GM21367 (cell line): ENCODE measurements at regions not wholly inside any gene's neighbourhood (a gene's known extent, or its start where the extent isn't known, plus 50 kb on each side); places are given as distances from the start of the nearest gene placed in this dataset.

Experiments used
- ATAC-seq: cut with Tn5 transposase; IDR thresholded peaks from one replicate; pipeline ENCODE4 v1.9.1; 2021; ENCODE audit not compliant: unreplicated experiment

DNA sequence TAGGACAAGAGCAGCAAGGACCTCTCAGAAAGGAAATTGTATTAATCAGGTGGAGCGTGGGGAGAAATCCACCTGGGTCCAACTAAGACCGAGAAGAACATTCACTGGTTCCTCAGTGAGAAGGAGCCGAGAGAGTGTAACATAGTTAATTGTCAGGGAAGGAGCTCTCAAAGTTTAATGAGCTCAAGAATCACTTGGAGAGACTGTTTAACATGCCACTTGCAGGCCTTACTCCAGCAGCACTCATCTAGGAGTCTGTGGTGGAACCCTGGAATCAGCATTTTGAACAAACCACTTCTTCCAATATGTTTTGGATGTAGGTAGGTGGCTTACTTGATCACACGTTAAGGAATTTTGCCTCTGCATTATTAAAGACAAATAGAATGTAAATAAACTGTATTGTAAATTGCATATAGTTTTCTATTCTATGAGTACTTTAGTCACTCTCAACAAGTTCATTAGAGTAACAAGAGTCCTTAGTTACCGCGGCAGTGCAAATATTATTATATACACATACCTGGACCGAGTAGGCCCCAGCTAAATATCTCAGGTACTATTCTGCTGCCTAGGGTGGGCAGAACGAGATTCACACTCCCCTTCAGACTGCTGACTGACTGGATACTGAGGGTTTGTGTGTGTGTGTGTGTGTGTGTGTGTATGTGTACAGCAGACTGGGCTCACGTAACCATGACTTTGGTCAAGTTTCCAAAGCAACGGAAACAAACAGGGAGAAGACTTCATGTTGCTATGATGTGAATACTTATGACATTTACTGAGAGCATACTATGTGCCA, 203.2 kb upstream of the USP24 start:
- no peak for ATAC-seq

DNA sequence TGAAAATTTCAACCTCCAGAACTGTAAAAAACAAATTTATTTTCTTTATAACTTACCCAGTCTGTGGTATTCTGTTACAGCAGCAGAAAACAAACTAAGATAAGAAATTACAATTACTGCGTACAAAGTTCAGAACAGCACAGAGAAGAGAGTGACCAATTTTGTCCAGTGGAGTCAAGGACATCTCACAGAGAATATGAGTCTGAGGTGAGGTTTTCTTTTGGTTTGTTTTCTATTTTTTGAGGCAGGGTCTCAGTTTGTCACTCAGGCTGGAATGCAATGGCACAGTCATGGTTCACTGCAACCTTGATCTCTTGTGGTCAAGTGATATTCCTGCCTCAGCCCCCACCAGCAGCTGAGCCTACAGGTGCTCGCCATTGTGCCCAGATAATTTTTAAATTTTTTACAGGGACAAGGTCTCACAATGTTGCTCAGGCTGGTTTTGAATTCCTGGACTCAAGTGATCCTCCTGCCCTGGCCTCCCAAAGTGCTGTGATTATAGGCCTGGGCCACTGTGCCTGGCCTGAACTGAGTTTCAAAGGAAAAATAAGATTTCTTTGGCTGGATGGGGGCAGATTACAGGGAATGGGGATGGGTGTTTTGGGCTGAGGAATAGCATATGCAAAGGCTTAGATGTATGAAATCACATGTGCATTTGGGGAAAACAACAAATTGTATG, 201.1 kb upstream of the USP24 start:
- no peak for ATAC-seq

- no peak for ATAC-seq
These were observed 198.1 kb upstream of the USP24 start for GRCh38 chr1:55413286-55413685.

DNA sequence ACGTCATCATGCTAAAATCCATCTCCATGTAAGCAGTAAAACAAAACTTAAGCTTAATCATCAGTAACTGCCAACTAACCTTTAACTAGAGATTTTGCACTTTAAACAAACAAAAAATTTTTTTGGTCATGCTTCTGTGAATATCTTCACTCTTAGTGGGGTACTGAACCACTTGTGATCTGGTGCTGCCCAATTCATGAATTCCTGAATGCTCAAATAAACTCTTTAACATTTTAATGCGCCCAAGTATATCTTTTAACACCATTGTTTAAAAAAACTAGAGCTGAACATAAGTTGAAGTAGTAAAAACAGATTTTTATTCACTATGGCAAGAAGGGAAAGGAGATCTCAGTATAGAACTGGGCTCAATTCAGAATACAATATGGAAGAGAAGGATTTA, 196.9 kb upstream of the USP24 start:
- no peak for ATAC-seq

DNA sequence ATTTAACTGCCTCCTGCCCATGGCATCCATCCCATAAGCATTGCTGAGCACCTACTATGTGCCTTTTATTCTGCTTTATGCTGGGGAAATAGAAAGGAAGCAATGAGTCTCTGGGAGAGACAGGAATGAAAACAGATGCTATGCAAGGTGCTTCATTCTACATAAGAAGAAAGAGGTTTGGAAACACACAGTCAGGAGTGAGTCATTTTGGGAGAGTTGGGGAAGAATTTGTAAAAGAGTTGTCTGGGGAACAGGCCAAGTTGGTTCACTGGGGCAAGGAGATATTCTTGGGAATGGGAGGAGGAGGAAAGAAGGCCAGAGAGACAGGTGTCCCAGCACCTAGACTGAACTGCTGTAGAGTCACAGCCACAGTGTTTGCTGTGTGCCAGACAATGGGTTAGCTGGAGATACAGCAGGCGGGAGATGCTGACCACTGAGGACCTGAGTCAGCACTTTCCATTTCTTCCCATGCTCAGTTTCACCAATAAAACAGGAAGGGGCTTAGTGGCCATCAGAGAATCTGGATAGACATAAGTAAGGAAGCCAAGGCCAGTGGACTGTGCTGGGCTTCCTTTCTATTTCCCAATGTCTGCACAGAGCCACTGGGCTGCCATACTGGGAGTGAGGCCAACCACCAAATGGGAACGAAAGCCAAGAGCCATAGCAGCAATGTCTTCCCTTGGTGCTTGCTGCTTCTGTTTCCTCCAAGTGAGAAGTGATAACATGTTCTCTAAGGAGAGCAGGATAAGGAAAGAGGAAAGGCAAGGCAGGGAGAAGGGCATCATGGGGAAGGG, 187.7 kb upstream of the USP24 start:
- ATAC-seq, result no peak

DNA sequence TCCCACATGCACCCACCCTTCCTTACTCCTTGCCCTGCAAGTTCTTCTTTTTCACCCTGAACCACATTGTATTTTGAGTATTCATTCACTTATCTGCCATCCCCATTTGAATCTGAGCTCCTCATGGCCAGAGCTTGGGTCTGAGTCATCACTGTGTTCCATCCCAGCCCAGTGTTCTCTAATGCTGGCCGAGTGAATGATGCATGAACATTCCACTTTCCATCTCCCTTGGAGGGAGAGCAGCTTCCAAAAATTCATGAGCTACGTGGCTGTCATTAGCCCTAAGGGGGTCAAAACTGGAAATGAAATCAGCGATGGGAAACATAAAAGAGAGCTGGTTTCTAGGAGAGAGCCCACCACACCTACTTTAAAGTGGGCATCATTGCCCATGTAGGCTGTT, 187.0 kb upstream of the USP24 start:
- no peak for ATAC-seq

- no peak for ATAC-seq
These were observed 185.3 kb upstream of the USP24 start for GRCh38 chr1:55400508-55400907.

- no peak for ATAC-seq
These were observed 184.2 kb upstream of the USP24 start for GRCh38 chr1:55399346-55399745.

- ATAC-seq, result no peak
These were observed 181.3 kb upstream of the USP24 start for GRCh38 chr1:55396381-55396891.

DNA sequence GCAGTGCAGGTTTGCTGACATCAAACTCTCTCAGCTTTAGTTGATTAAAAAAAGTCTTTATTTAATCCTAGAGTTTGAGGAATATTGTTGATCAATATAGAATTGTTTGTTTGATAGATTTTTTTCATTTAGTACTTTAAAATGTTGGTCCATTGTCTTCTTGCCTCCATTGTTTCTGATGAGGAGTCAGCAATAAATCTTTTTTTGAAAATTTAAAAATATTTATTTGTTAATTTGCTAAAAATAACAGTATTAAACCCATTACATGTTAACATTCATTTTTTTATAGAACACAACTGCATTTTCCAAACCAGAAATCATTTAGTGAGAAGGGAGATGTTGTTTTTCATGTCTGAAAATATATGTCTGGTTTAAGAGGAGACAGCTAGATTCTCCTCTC, 173.8 kb upstream of the USP24 start:
- no peak for ATAC-seq

GRCh38 chr1:55387145-55387544, 172.0 kb upstream of the USP24 start:
- no peak for ATAC-seq

GRCh38 chr1:55386456-55386855, 171.3 kb upstream of the USP24 start:
- ATAC-seq, result no peak

- no peak for ATAC-seq
These were observed 170.3 kb upstream of the USP24 start for GRCh38 chr1:55385402-55386018.

DNA sequence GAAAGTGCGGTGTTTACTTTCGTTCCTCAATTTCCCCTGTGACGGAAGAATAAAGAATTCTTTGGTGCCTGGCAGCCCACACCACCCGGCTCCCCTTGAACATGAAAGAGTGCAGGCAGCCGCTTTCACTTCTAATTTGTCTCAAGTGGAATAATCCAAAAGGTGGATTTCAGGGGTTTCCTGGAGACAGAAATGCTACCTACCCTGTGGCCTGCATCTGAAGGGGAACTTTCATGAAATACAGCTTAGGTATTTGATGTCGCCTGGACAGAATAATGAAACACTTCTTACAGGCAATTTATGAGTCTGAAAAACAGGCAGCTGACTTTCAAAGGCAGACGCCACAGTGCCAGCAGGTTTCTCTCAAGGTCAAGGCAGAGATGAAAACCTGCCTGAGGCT, 169.5 kb upstream of the USP24 start:
- no peak for ATAC-seq

- ATAC-seq, result no peak
These were observed 167.7 kb upstream of the USP24 start for GRCh38 chr1:55382806-55383305.

- ATAC-seq, result no peak
These were observed 166.8 kb upstream of the USP24 start for GRCh38 chr1:55381983-55382382.

GRCh38 chr1:55381491-55381890, 166.3 kb upstream of the USP24 start:
- no peak for ATAC-seq

DNA sequence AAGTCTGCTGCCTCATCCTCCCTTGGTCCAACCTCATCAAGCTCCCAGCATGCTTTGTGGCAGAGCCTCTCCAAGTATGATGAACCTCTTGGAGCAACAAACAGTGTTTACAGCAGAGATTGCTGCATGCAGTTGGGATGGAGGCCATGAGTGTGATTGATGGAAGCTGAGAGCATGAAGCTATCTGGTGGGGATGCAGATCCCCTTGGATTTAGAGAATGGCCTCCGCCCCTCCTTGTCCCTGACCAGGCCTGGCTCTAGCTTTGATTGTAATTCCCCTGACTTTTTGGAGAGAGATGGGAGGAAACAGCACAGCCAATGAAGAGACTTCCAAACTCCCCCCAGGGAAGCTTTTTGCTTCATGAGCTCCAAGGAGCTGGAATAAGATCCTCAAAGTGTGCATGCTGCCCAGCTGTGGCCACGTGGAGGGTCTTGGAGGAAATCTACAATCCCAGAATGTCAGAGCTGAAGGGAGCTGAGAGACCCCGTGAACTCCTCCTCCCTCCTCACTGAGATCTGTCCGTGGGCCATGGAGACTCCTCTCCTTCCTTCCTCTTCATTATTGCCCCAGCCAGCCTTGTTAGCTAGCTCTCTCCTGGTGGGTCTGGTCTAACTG, 165.3 kb upstream of the USP24 start:
- no peak for ATAC-seq

GRCh38 chr1:55378582-55378981, 163.4 kb upstream of the USP24 start:
- no peak for ATAC-seq

DNA sequence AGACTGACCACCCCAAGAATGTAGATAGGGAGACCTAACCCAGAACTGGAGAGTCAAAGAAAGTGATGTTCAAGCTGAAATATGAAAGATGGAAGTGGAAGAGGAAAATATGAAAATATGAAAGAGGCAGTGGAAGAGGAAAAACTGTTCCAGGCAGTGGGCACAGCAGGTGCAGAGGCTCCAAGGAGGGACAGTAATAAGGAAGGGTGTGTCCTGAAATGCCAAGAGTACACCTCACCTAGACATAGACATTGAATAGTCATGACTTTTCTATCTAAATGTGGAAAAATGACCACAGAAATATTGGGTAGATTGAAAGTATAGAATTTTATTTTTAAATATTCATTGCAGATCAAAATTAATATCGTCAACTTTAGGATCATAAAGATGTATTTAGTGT, 161.7 kb upstream of the USP24 start:
- no peak for ATAC-seq
